ENCODE measurements at regions not wholly inside any gene's neighbourhood (a gene's known extent, or its start where the extent isn't known, plus 50 kb on each side); places are given as distances from the start of the nearest gene placed in this dataset.

GRCh38 chr2:184993746-184994145, 395.4 kb downstream of the ZNF804A start:
- TF ChIP-seq POLR2AphosphoS5 (IDR thresholded peaks at IDR 0.05; ENCODE audit: low read depth, low read length) (no peak), TAF1 (IDR thresholded peaks at IDR 0.05; ENCODE audit: borderline replicate concordance, low read depth, low read length) (no peak)

Measured in GM12892 (cell line).